GM12872 (cell line): ENCODE measurements at regions not wholly inside any gene's neighbourhood (a gene's known extent, or its start where the extent isn't known, plus 50 kb on each side); places are given as distances from the start of the nearest gene placed in this dataset.

Experiments
- CTCF ChIP-seq: IDR thresholded peaks from 3 replicates; pipeline ENCODE4 v1.5.1; 2011; ENCODE audit warnings: low read depth, mild to moderate bottlenecking, low read length, moderate library complexity; ENCODE audit not compliant: insufficient read depth

- TF ChIP-seq CTCF: no peak
These were observed 50.3 kb upstream of the DPH6 start for GRCh38 chr15:35596285-35596684.

GRCh38 chr15:35602836-35603235 is 56.9 kb upstream of the DPH6 start:
- no peak for TF ChIP-seq CTCF

GRCh38 chr15:35603301-35603700 is 57.3 kb upstream of the DPH6 start:
- TF ChIP-seq CTCF: no peak

GRCh38 chr15:35603856-35604255 is 57.9 kb upstream of the DPH6 start:
- no peak for TF ChIP-seq CTCF

- TF ChIP-seq CTCF: no peak
These were observed 59.9 kb upstream of the DPH6 start for GRCh38 chr15:35605764-35606449.

- TF ChIP-seq CTCF: no peak
These were observed 60.5 kb upstream of the DPH6 start for GRCh38 chr15:35606450-35606779.

GRCh38 chr15:35616498-35617271 is 70.7 kb upstream of the DPH6 start:
- no peak for TF ChIP-seq CTCF
